Panc1 (cell line): ENCODE measurements at regions not wholly inside any gene's neighbourhood (a gene's known extent, or its start where the extent isn't known, plus 50 kb on each side); places are given as distances from the start of the nearest gene placed in this dataset.

Experiments
- ATAC-seq: fragments of 200-7000 bp; cut with Tn5 transposase; 2 replicates; pipeline ENCODE4 v1.9.1; 2020; ENCODE audit warnings: mild to moderate bottlenecking, moderate library complexity
- BruUV-seq: library from RNA; stranded (reverse); fragments of 400-500 nt; replicated peaks from 2 replicates; lab custom pipeline; 2021; lab: Mats Ljungman, UMichigan
- CTCF ChIA-PET: fragments of 300-600 bp; sonication (Branson Sonifier 250); formaldehyde crosslinking; loops from one replicate; lab custom pipeline; 2022; ENCODE audit warnings: antibody characterized with exemption; lab: Charles Lee
- POLR2A ChIA-PET: fragments of 300-600 bp; sonication (Branson Sonifier 250); formaldehyde crosslinking; loops from one replicate; lab custom pipeline; 2022; ENCODE audit warnings: antibody characterized with exemption; lab: Charles Lee
- DNase-seq: peaks from one replicate; pipeline ENCODE4 v3.0.0-alpha.2; 2010; ENCODE audit warnings: low read depth, low spot score
- H3K27ac ChIP-seq: 2 replicates; pipeline ENCODE4 v1.5.1; 2011; ENCODE audit warnings: mild to moderate bottlenecking, low read length, inconsistent platforms
- H3K27me3 ChIP-seq: fragments of 200-500 bp; sonication (Bioruptor generic); 2 replicates; pipeline ENCODE4 v1.6.0; 2014; ENCODE audit warnings: low read length, inconsistent platforms; ENCODE audit not compliant: control insufficient read depth, insufficient read depth
- H3K36me3 ChIP-seq: fragments of 200-500 bp; sonication (Bioruptor generic); 2 replicates; pipeline ENCODE4 v1.5.1; 2014; ENCODE audit warnings: inconsistent platforms, mild to moderate bottlenecking, low read length, moderate library complexity; ENCODE audit not compliant: control insufficient read depth, insufficient read depth
- H3K4me1 ChIP-seq: 2 replicates; pipeline ENCODE4 v1.5.1; 2011; ENCODE audit warnings: inconsistent platforms, mild to moderate bottlenecking, low read length, moderate library complexity; ENCODE audit not compliant: control insufficient read depth, insufficient read depth
- H3K4me3 ChIP-seq, 2 experiments: 2 replicates each; pipeline ENCODE4 v1.5.1; 2011 to 2012; ENCODE audit warnings: low read depth in 2 of 2, low read length in 2 of 2, mild to moderate bottlenecking in 2 of 2, inconsistent platforms in 1 of 2, moderate library complexity in 1 of 2
- H3K9me3 ChIP-seq: fragments of 200-500 bp; sonication (Bioruptor generic); 2 replicates; pipeline ENCODE4 v1.5.1; 2014; ENCODE audit warnings: low read depth, mild to moderate bottlenecking, inconsistent platforms, low read length, moderate library complexity; ENCODE audit not compliant: control insufficient read depth, insufficient read depth
- POLR2AphosphoS5 ChIP-seq: IDR thresholded peaks from 2 replicates; pipeline ENCODE4 v1.6.1; 2012; ENCODE audit warnings: mild to moderate bottlenecking, low read depth, low read length, moderate library complexity
- SIN3A ChIP-seq: IDR thresholded peaks from 2 replicates; pipeline ENCODE4 v1.6.1; 2012; ENCODE audit warnings: low read depth, mild to moderate bottlenecking, low read length, moderate library complexity, borderline replicate concordance; ENCODE audit not compliant: insufficient read depth
- TCF7L2 ChIP-seq: IDR thresholded peaks from 2 replicates; pipeline ENCODE4 v1.6.1; 2011; ENCODE audit warnings: mild to moderate bottlenecking, low read depth, low read length, inconsistent platforms
- in situ Hi-C: cut with HindIII; loops from 2 replicates; pipeline ENCODE4 v1.10.0; 2016; ENCODE audit warnings: low sequenced_read_pairs, low pct_unique_long_range_greater_than_20kb
- intact Hi-C: fragments of 100-400 bp; cut with micrococcal nuclease; formaldehyde crosslinking; loops from one replicate; pipeline ENCODE4 v1.10.0; 2022; ENCODE audit not compliant: unreplicated experiment
- TF ChIP-seq, protein P1 (sequence below), 2 experiments: IDR thresholded peaks; 2 replicates each; pipeline ENCODE4 v1.6.1; 2011 to 2012; ENCODE audit warnings: low read depth in 2 of 2, control low read depth in 1 of 2, low read length in 1 of 2, mild to moderate bottlenecking in 1 of 2, moderate library complexity in 1 of 2; ENCODE audit not compliant: insufficient read depth in 1 of 2
- TF ChIP-seq, protein P2 (sequence below): fragments of 450-650 bp; IDR thresholded peaks from 2 replicates; pipeline ENCODE4 v1.5.1; 2017; ENCODE audit warnings: mild to moderate bottlenecking

DNA sequence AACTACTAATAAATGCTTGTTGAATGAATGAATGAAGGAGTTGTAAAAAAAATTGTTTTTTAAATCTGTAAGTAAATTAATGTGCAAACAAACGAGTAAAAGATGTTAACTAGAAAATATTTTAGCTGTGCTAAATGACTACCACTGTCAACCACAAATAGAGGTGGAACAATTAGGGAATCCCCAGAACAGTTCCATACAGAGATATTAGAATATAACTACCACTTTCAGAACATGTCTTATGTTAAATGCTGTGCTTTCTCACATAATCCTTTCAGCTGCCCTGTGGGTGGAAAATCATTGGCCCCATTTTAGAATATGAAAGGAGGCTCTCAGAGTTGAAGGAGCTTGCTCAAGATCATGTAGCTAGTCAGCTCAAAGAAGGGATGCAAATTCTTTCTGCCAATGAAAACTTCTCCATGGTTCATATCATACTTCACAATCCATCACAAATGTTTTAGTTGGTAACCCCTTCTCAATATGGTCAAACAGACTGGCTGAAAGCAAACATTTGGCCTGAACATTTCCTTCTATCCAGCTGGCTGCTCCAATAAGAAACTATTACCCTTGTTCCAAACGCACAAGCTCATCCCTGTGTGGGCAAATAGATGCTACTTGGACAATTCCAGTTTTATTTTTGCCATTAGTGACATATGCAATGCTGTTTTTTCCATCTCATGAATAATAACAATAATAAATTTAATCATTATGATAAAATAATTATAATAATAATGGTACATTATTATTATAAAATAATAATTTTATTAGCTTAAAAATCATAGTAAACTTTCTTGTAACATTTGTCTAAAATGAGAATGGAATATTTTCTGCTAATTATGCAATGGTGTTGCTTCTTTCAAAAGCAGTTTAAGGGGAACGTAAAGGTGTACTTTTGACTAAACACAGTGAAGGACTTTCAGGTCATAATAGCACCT, 290.4 kb upstream of the STT3B start:
- H3K4me1 ChIP-seq: no peaks in the 10 kb centered on the region
- ATAC-seq (no peak), DNase-seq (no peak)
- CTCF ChIA-PET: no interaction called here
- H3K36me3 ChIP-seq: no peaks in the 10 kb centered on the region
- H3K27ac ChIP-seq: no peak overlapping the region
- H3K9me3 ChIP-seq: no peaks in the 10 kb centered on the region
- no TSS peak for BruUV-seq
- peaks cover 2% of the 10 kb centered on the region; the same call in 1 of the 2 replicates for H3K27me3 ChIP-seq
- in situ Hi-C loops: no loop called here
- POLR2A ChIA-PET: no interaction called here
- no peak overlapping the region for H3K4me3 ChIP-seq
- TF ChIP-seq TCF7L2 (no peak), SIN3A (no peak), POLR2AphosphoS5 (no peak)
- TF ChIP-seq, protein P1, sequence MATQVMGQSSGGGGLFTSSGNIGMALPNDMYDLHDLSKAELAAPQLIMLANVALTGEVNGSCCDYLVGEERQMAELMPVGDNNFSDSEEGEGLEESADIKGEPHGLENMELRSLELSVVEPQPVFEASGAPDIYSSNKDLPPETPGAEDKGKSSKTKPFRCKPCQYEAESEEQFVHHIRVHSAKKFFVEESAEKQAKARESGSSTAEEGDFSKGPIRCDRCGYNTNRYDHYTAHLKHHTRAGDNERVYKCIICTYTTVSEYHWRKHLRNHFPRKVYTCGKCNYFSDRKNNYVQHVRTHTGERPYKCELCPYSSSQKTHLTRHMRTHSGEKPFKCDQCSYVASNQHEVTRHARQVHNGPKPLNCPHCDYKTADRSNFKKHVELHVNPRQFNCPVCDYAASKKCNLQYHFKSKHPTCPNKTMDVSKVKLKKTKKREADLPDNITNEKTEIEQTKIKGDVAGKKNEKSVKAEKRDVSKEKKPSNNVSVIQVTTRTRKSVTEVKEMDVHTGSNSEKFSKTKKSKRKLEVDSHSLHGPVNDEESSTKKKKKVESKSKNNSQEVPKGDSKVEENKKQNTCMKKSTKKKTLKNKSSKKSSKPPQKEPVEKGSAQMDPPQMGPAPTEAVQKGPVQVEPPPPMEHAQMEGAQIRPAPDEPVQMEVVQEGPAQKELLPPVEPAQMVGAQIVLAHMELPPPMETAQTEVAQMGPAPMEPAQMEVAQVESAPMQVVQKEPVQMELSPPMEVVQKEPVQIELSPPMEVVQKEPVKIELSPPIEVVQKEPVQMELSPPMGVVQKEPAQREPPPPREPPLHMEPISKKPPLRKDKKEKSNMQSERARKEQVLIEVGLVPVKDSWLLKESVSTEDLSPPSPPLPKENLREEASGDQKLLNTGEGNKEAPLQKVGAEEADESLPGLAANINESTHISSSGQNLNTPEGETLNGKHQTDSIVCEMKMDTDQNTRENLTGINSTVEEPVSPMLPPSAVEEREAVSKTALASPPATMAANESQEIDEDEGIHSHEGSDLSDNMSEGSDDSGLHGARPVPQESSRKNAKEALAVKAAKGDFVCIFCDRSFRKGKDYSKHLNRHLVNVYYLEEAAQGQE (IDR thresholded peaks at IDR 0.05; ENCODE audit: insufficient read depth in 1 of 2, low read depth in 2 of 2, low read length in 1 of 2): no peak
- TF ChIP-seq, protein P2, sequence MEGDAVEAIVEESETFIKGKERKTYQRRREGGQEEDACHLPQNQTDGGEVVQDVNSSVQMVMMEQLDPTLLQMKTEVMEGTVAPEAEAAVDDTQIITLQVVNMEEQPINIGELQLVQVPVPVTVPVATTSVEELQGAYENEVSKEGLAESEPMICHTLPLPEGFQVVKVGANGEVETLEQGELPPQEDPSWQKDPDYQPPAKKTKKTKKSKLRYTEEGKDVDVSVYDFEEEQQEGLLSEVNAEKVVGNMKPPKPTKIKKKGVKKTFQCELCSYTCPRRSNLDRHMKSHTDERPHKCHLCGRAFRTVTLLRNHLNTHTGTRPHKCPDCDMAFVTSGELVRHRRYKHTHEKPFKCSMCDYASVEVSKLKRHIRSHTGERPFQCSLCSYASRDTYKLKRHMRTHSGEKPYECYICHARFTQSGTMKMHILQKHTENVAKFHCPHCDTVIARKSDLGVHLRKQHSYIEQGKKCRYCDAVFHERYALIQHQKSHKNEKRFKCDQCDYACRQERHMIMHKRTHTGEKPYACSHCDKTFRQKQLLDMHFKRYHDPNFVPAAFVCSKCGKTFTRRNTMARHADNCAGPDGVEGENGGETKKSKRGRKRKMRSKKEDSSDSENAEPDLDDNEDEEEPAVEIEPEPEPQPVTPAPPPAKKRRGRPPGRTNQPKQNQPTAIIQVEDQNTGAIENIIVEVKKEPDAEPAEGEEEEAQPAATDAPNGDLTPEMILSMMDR: no peak
- intact Hi-C loops: no loop called here

DNA sequence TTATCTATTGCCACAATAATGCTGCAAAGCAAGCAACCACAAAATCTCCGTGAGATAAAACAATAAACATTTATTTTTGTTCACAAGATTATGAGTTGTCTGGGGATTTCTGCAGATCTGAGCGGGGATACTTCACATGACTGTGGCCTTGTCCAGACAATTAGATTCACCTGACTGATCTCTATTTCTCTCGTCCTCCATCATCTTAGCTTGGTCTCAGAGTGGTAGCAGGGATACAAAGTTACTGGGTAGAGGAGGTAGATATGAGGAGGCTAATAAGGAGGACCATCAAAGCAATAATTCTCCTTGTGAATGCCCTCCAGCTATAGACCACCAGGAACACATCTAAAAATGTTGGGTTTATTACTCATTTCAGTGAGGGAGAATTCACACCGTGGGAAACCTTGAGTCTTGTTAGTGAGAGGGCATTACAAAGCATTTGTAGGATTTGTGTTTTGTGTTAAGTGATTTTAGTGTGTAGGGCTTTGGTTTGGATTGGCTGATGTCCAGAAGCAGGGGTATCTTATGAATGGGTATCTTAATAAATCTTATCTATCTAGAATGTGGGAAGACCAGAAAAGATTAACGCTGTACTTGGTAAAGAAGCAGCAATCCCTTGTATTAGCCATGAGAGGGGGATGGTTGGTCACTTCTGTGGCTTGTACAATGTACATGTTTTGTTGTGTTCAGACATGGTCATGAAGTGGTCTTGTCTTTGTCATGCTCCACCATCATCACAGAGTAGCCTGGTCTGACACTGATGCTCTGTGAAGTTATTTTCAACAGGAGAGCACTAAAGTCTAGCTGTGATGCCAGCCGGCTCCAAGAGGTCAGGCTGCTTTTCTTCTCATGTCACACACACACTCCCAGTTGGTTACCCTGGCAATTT, 287.6 kb upstream of the STT3B start:
- CTCF ChIA-PET: no interaction called here

More for the DNA sequence above, 287.6 kb upstream of the STT3B start:
- no TSS peak for BruUV-seq
- no peak overlapping the region for H3K27ac ChIP-seq
- H3K4me3 ChIP-seq: no peak overlapping the region
- POLR2A ChIA-PET: no interaction called here
- TF ChIP-seq, protein P1 (IDR thresholded peaks at IDR 0.05; ENCODE audit: insufficient read depth in 1 of 2, low read depth in 2 of 2, low read length in 1 of 2): no peak
- TF ChIP-seq, protein P2: no peak
- TF ChIP-seq SIN3A: no peak
- no peak for TF ChIP-seq POLR2AphosphoS5
- TF ChIP-seq TCF7L2: no peak
- no peaks in the 10 kb centered on the region for H3K36me3 ChIP-seq
- DNase-seq (no peak), ATAC-seq (no peak)
- H3K27me3 ChIP-seq: no peaks in the 10 kb centered on the region
- in situ Hi-C loops (no loop called here), intact Hi-C loops (no loop called here)
- H3K4me1 ChIP-seq: no peaks in the 10 kb centered on the region
- H3K9me3 ChIP-seq: no peaks in the 10 kb centered on the region
